KMS-11 (cell line): ENCODE measurements at regions not wholly inside any gene's neighbourhood (a gene's known extent, or its start where the extent isn't known, plus 50 kb on each side); places are given as distances from the start of the nearest gene placed in this dataset.

Source experiments
- H2AFZ ChIP-seq: fragments of 200-600 bp; sonication (generic); 2 replicates; pipeline ENCODE4 v1.6.1; 2016; ENCODE audit warnings: antibody characterized with exemption, mixed run types, low read depth
- H3K27ac ChIP-seq: fragments of 200-600 bp; sonication (generic); 2 replicates; pipeline ENCODE4 v1.6.1; 2016; ENCODE audit warnings: mild to moderate bottlenecking, mixed run types
- H3K27me3 ChIP-seq: fragments of 200-600 bp; sonication (generic); 2 replicates; pipeline ENCODE4 v1.6.1; 2017; ENCODE audit warnings: mild to moderate bottlenecking, low read depth, mixed run types, moderate library complexity; ENCODE audit not compliant: insufficient read depth
- H3K36me3 ChIP-seq: fragments of 200-600 bp; sonication (generic); 2 replicates; pipeline ENCODE4 v1.6.1; 2017; ENCODE audit warnings: mild to moderate bottlenecking, mixed run types; ENCODE audit not compliant: insufficient read depth
- H3K4me1 ChIP-seq: fragments of 200-600 bp; sonication (generic); 2 replicates; pipeline ENCODE4 v1.6.1; 2016; ENCODE audit warnings: mild to moderate bottlenecking, low read depth, mixed run types; ENCODE audit not compliant: poor library complexity, severe bottlenecking
- H3K4me2 ChIP-seq: fragments of 200-600 bp; sonication (generic); 2 replicates; pipeline ENCODE4 v1.7.0; 2016; ENCODE audit warnings: mild to moderate bottlenecking, mixed run types
- H3K4me3 ChIP-seq: fragments of 200-600 bp; sonication (generic); IDR thresholded peaks from 2 replicates; pipeline ENCODE4 v1.6.1; 2017; ENCODE audit warnings: low read depth, low read length, mixed read lengths; ENCODE audit not compliant: insufficient read depth
- H3K79me2 ChIP-seq: fragments of 200-600 bp; sonication (generic); 2 replicates; pipeline ENCODE4 v1.6.1; 2016; ENCODE audit warnings: low read depth, mixed run types; ENCODE audit not compliant: insufficient read depth
- H3K9ac ChIP-seq: fragments of 200-600 bp; sonication (generic); 2 replicates; pipeline ENCODE4 v1.6.1; 2016; ENCODE audit warnings: mild to moderate bottlenecking, mixed run types
- H4K20me1 ChIP-seq: fragments of 200-600 bp; sonication (generic); 2 replicates; pipeline ENCODE4 v1.6.1; 2016; ENCODE audit warnings: mild to moderate bottlenecking, mixed run types; ENCODE audit not compliant: insufficient read depth
- CTCF ChIP-seq: fragments of 200-600 bp; sonication (generic); conservative IDR thresholded peaks from 2 replicates; pipeline ENCODE4 v1.6.1; 2017; ENCODE audit warnings: low read depth, mild to moderate bottlenecking, antibody characterized with exemption, low read length, moderate library complexity, mixed read lengths

GRCh38 chr12:104835317-104835716, 122.8 kb downstream of the SLC41A2 start:
- no peaks in the 10 kb centered on the region for H3K79me2 ChIP-seq
- no peaks in the 10 kb centered on the region for H3K4me1 ChIP-seq
- no peaks in the 10 kb centered on the region for H4K20me1 ChIP-seq
- H3K27ac ChIP-seq = no peak overlapping the region
- H3K27me3 ChIP-seq = no peaks in the 10 kb centered on the region
- no peak overlapping the region for H3K4me3 ChIP-seq
- no peak overlapping the region for H2AFZ ChIP-seq
- no peak overlapping the region for H3K9ac ChIP-seq
- no peak for TF ChIP-seq CTCF
- no peak overlapping the region for H3K4me2 ChIP-seq
- H3K36me3 ChIP-seq = no peaks in the 10 kb centered on the region

DNA sequence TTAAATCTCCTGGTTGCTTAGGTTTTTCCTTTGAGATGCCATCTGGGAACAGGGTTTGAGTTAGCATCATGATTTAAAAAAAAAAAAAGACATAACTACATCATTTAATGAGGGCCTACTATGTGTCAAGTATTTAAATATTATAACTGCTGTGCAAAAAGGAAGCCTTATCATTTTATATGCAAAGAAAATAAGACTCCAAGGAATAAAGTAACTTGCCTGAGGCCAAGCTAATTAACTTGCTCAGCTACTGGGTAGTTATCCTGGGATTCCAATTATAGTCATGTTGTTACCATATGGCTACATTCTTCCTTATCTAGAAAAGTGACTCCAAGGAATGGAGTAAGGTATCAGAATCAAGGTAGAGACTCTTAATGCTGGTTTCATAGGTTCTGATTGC, 123.5 kb downstream of the SLC41A2 start:
- Histone ChIP-seq H3K4me2 (no peak overlapping the region), H3K4me3 (no peak overlapping the region), H3K4me1 (no peaks in the 10 kb centered on the region), H4K20me1 (no peaks in the 10 kb centered on the region), H3K27me3 (no peaks in the 10 kb centered on the region), H3K9ac (no peak overlapping the region), H3K27ac (no peak overlapping the region), H3K79me2 (no peaks in the 10 kb centered on the region), H3K36me3 (no peaks in the 10 kb centered on the region), H2AFZ (no peak overlapping the region)
- TF ChIP-seq CTCF = no peak

DNA sequence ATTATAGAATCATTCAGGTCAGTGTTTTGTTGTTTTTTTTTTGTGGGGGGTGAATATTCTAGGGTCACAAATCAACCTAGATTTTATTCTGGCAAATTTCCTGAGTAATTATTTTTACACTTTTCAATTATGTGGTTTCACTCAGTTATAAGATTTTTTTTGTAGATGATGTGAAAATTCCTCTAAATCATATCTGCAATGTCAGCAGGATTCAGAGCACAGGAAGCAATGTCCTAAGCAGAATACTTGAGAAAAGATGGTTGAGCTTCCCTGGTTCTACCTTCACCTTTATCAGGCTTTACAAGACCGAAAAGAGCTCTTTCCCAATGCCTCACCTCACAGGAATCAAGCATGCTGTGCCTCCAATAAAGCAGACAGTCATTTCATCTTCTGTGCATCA, 124.3 kb downstream of the SLC41A2 start:
- no peak for TF ChIP-seq CTCF
- Histone ChIP-seq H3K36me3 (no peaks in the 10 kb centered on the region), H4K20me1 (no peaks in the 10 kb centered on the region), H3K27ac (no peak overlapping the region), H3K4me2 (no peak overlapping the region), H3K27me3 (no peaks in the 10 kb centered on the region), H3K79me2 (no peaks in the 10 kb centered on the region), H3K9ac (no peak overlapping the region), H2AFZ (no peak overlapping the region), H3K4me1 (no peaks in the 10 kb centered on the region), H3K4me3 (no peak overlapping the region)

- H3K4me1 ChIP-seq = no peaks in the 10 kb centered on the region
- H4K20me1 ChIP-seq = no peaks in the 10 kb centered on the region
- TF ChIP-seq CTCF = no peak
Observed at GRCh38 chr12:104828015-104828414, 130.1 kb downstream of the SLC41A2 start.

DNA sequence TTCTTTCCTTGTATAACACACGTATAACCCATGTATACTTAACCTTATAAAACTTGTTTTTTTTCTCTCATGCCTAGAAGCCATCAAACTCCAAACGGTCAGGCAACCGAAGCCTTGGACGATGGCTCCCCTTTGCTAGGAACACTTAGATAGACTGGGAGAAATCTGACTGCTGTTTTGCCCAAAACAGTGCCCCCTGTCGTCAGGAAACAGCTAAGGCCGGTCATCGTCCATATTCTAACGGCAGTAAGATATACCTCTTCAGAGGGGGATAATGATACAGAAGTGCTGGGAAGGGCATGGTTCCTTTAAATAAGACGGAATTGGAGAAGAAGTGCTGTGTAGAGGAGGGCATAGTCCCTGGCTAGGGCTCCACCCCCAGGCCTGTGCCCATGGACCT, 130.5 kb downstream of the SLC41A2 start:
- no peaks in the 10 kb centered on the region for H3K36me3 ChIP-seq

More at GRCh38 chr12:104828015-104828414, 130.1 kb downstream of the SLC41A2 start:
- Histone ChIP-seq H3K4me2 (no peak overlapping the region), H3K27ac (no peak overlapping the region), H3K27me3 (no peaks in the 10 kb centered on the region), H3K36me3 (no peaks in the 10 kb centered on the region), H3K4me3 (no peak overlapping the region), H3K9ac (no peak overlapping the region), H2AFZ (no peak overlapping the region), H3K79me2 (no peaks in the 10 kb centered on the region)

More for the DNA sequence above, 130.5 kb downstream of the SLC41A2 start:
- TF ChIP-seq CTCF = no peak
- Histone ChIP-seq H3K27ac (no peak overlapping the region), H3K9ac (no peak overlapping the region), H3K79me2 (no peaks in the 10 kb centered on the region), H3K4me3 (no peak overlapping the region), H3K4me2 (no peak overlapping the region), H4K20me1 (no peaks in the 10 kb centered on the region), H2AFZ (no peak overlapping the region), H3K4me1 (no peaks in the 10 kb centered on the region), H3K27me3 (no peaks in the 10 kb centered on the region)
